CD14-positive monocyte (primary cell): ENCODE measurements at regions not wholly inside any gene's neighbourhood (a gene's known extent, or its start where the extent isn't known, plus 50 kb on each side); places are given as distances from the start of the nearest gene placed in this dataset.

Source experiments
- DNase-seq, 3 donors: peaks; one replicate each; pipeline ENCODE4 v3.0.0-alpha.2; 2011 to 2022
- H2AFZ ChIP-seq: 2 replicates; pipeline ENCODE4 v1.6.0; 2012; ENCODE audit warnings: mild to moderate bottlenecking, low read depth, low read length, inconsistent platforms; ENCODE audit not compliant: insufficient read depth, poor library complexity, severe bottlenecking
- H3K27ac ChIP-seq, 2 donors: 1 replicate in 1 of 2; 2 replicates in 1 of 2; pipeline ENCODE4 v1.5.1; 2012 to 2013; ENCODE audit warnings: low read length in 2 of 2, control low read depth in 1 of 2, inconsistent platforms in 1 of 2, low read depth in 1 of 2, mild to moderate bottlenecking in 1 of 2
- H3K27me3 ChIP-seq, 2 donors: one replicate each; pipeline versions ENCODE4 v1.6.0 to v1.6.1; 2011 to 2013; ENCODE audit warnings: low read length in 2 of 2; ENCODE audit not compliant: control insufficient read depth in 2 of 2, insufficient read depth in 2 of 2
- H3K36me3 ChIP-seq, 2 donors: replicated peaks in 1 of 2; 1 replicate in 1 of 2; 2 replicates in 1 of 2; pipeline versions ENCODE4 v1.5.1 to v1.6.1; 2012 to 2013; ENCODE audit warnings: low read length in 2 of 2, control low read depth in 1 of 2, inconsistent platforms in 1 of 2, mild to moderate bottlenecking in 1 of 2; ENCODE audit not compliant: insufficient read depth in 2 of 2, control insufficient read depth in 1 of 2
- H3K4me1 ChIP-seq, 2 donors: 1 replicate in 1 of 2; 2 replicates in 1 of 2; pipeline versions ENCODE4 v1.5.1 to v1.6.1; 2012 to 2013; ENCODE audit warnings: low read length in 2 of 2, control low read depth in 1 of 2, inconsistent platforms in 1 of 2, mild to moderate bottlenecking in 1 of 2, moderate library complexity in 1 of 2; ENCODE audit not compliant: insufficient read depth in 2 of 2, control insufficient read depth in 1 of 2
- H3K4me2 ChIP-seq: replicated peaks from 2 replicates; pipeline ENCODE3; 2012; ENCODE audit warnings: low read length, moderate library complexity, mild to moderate bottlenecking; ENCODE audit not compliant: poor library complexity, severe bottlenecking; ENCODE audit errors: extremely low read depth
- H3K4me3 ChIP-seq, 3 experiments: fragments of 200-600 bp in 1 of 3; sonication (generic) in 1 of 3; replicated peaks in 1 of 3; 1 replicate in 2 of 3; 2 replicates in 1 of 3; pipeline ENCODE4 v1.5.1; 2011 to 2013; ENCODE audit warnings: low read length in 3 of 3, mild to moderate bottlenecking in 3 of 3, control low read depth in 2 of 3, low read depth in 2 of 3, inconsistent platforms in 1 of 3, moderate library complexity in 1 of 3
- H3K79me2 ChIP-seq: 2 replicates; pipeline ENCODE4 v1.6.0; 2012; ENCODE audit warnings: mild to moderate bottlenecking, control low read depth, inconsistent platforms, low read length, moderate library complexity; ENCODE audit not compliant: insufficient read depth
- H3K9ac ChIP-seq: 2 replicates; pipeline ENCODE4 v1.6.0; 2017; ENCODE audit warnings: low read length, mild to moderate bottlenecking; ENCODE audit not compliant: insufficient read depth, poor library complexity, severe bottlenecking
- H3K9me3 ChIP-seq, 2 donors: replicated peaks in 1 of 2; 1 replicate in 1 of 2; 2 replicates in 1 of 2; pipeline versions ENCODE4 v1.5.1 to v1.6.1; 2012 to 2013; ENCODE audit warnings: low read length in 2 of 2, control low read depth in 1 of 2; ENCODE audit not compliant: control insufficient read depth in 1 of 2, insufficient read depth in 1 of 2
- H4K20me1 ChIP-seq: 2 replicates; pipeline ENCODE4 v1.6.0; 2012; ENCODE audit warnings: mild to moderate bottlenecking, low read length, control low read depth, moderate library complexity; ENCODE audit not compliant: insufficient read depth
- H3K27ac Mint-ChIP-seq, 7 donors: one replicate each; pipeline ENCODE4 v1.8.0; 2020; ENCODE audit warnings: mild to moderate bottlenecking in 7 of 7, mixed read lengths in 7 of 7, moderate library complexity in 6 of 7, inconsistent platforms in 2 of 7
- H3K27me3 Mint-ChIP-seq, 3 donors: one replicate each; pipeline ENCODE4 v1.8.0; 2021 to 2022; ENCODE audit warnings: low read depth in 3 of 3, mild to moderate bottlenecking in 3 of 3, mixed read lengths in 3 of 3, moderate library complexity in 3 of 3, inconsistent platforms in 1 of 3
- H3K36me3 Mint-ChIP-seq, 2 donors: one replicate each; pipeline ENCODE4 v1.8.0; 2020; ENCODE audit warnings: mixed read lengths in 2 of 2, inconsistent platforms in 1 of 2, mild to moderate bottlenecking in 1 of 2
- H3K4me1 Mint-ChIP-seq: one replicate; pipeline ENCODE4 v1.8.0; 2020; ENCODE audit warnings: mild to moderate bottlenecking, mixed read lengths
- H3K4me3 Mint-ChIP-seq, 2 donors: one replicate each; pipeline ENCODE4 v1.8.0; 2020; ENCODE audit warnings: mild to moderate bottlenecking in 2 of 2, mixed read lengths in 2 of 2, moderate library complexity in 1 of 2
- H3K9me3 Mint-ChIP-seq, 7 donors: one replicate each; pipeline ENCODE4 v1.8.0; 2020 to 2022; ENCODE audit warnings: mixed read lengths in 7 of 7, mild to moderate bottlenecking in 6 of 7, moderate library complexity in 6 of 7, inconsistent platforms in 2 of 7
- CTCF ChIP-seq: fragments of 200-600 bp; IDR thresholded peaks from one replicate; pipeline ENCODE4 v1.8.0; 2022; ENCODE audit warnings: antibody characterized with exemption, mild to moderate bottlenecking
- WGBS: methylation state at CpG from one replicate; pipeline ENCODE4 v1.1.5; 2013; ENCODE audit warnings: missing lambda C conversion rate; ENCODE audit not compliant: insufficient coverage; 5-methylcytosine and 5-hydroxymethylcytosine counted together
- intact Hi-C, 2 donors: fragments of 100-400 bp; cut with micrococcal nuclease; formaldehyde crosslinking; loops; one replicate each; pipeline versions ENCODE4 v1.15.0 to v1.15.1; 2023

- intact Hi-C loops = no loop called here
- Mint-ChIP-seq H3K27me3 (peaks cover 0 to 1% (median 0%) of the 10 kb centered on the region in 3 donors), H3K9me3 (peaks cover 0 to 4% (median 2%) of the 10 kb centered on the region in 7 donors), H3K36me3 (no peaks in the 10 kb centered on the region), H3K4me3 (no peak overlapping the region), H3K4me1 (no peaks in the 10 kb centered on the region), H3K27ac (no peak overlapping the region)
- Histone ChIP-seq H3K4me1 (no peaks in the 10 kb centered on the region), H3K79me2 (no peaks in the 10 kb centered on the region), H3K36me3 (no peaks in the 10 kb centered on the region), H3K9ac (no peak overlapping the region), H3K27me3 (no peaks in the 10 kb centered on the region), H3K4me3 (no peak overlapping the region), H4K20me1 (no peaks in the 10 kb centered on the region), H2AFZ (no peak overlapping the region), H3K27ac (no peak overlapping the region), H3K9me3 (no peaks in the 10 kb centered on the region), H3K4me2 (no peak overlapping the region)
- no peak for TF ChIP-seq CTCF
- no peak for DNase-seq
These were observed 1044.4 kb downstream of the CDH8 start for GRCh38 chr16:60991886-60992285.

GRCh38 chr16:60989592-60989991 is 1046.6 kb downstream of the CDH8 start:
- TF ChIP-seq CTCF = no peak
- Histone ChIP-seq H3K4me2 (no peak overlapping the region), H3K79me2 (no peaks in the 10 kb centered on the region), H4K20me1 (no peaks in the 10 kb centered on the region), H3K27me3 (no peaks in the 10 kb centered on the region), H2AFZ (no peak overlapping the region), H3K36me3 (no peaks in the 10 kb centered on the region), H3K9ac (no peak overlapping the region), H3K27ac (no peak overlapping the region), H3K4me1 (no peaks in the 10 kb centered on the region), H3K9me3 (no peaks in the 10 kb centered on the region), H3K4me3 (no peak overlapping the region)
- H3K9me3 Mint-ChIP-seq = peaks cover 0 to 4% (median 2%) of the 10 kb centered on the region in 7 donors
- DNase-seq = no peak
- H3K27me3 Mint-ChIP-seq = peaks cover 0 to 1% (median 0%) of the 10 kb centered on the region in 3 donors
- no peaks in the 10 kb centered on the region for H3K4me1 Mint-ChIP-seq
- no peak overlapping the region for H3K27ac Mint-ChIP-seq
- H3K4me3 Mint-ChIP-seq = no peak overlapping the region
- H3K36me3 Mint-ChIP-seq = no peaks in the 10 kb centered on the region
- no CpG with 5 or more reads among the region's 5 CpGs for WGBS
- intact Hi-C loops = no loop called here
